Endometrial microvascular endothelial cells (primary cell): ENCODE measurements at regions not wholly inside any gene's neighbourhood (a gene's known extent, or its start where the extent isn't known, plus 50 kb on each side); places are given as distances from the start of the nearest gene placed in this dataset.
"Not testable (repeated sequence)": the region's sequence is repeated elsewhere in the genome, so short reads cannot be mapped to it uniquely, and the experiment has no call there.

Source experiments
- in situ Hi-C: cut with HindIII; loops from 2 replicates; pipeline ENCODE4 v1.10.0; 2017; ENCODE audit warnings: low sequenced_read_pairs, low pct_unique_long_range_greater_than_20kb; ENCODE audit errors: inconsistent ontology term

GRCh38 chr3:153892126-153892525, 229.1 kb upstream of the ARHGEF26 start:
- in situ Hi-C loops = no loop called here

GRCh38 chr3:153894857-153895256, 226.3 kb upstream of the ARHGEF26 start:
- in situ Hi-C loops = no loop called here

- in situ Hi-C loops = no loop called here
These were observed 225.0 kb upstream of the ARHGEF26 start for GRCh38 chr3:153896197-153896596.

- in situ Hi-C loops = no loop called here
These were observed 224.0 kb upstream of the ARHGEF26 start for GRCh38 chr3:153897025-153897723.

- in situ Hi-C loops = no loop called here
These were observed 223.3 kb upstream of the ARHGEF26 start for GRCh38 chr3:153897842-153898241.

- in situ Hi-C loops = no loop called here
These were observed 220.0 kb upstream of the ARHGEF26 start for GRCh38 chr3:153901152-153901551.

- in situ Hi-C loops = no loop called here
These were observed 219.2 kb upstream of the ARHGEF26 start for GRCh38 chr3:153901991-153902390.

- in situ Hi-C loops = no loop called here
These were observed 217.8 kb upstream of the ARHGEF26 start for GRCh38 chr3:153903430-153903829.

GRCh38 chr3:153906366-153906765, 214.8 kb upstream of the ARHGEF26 start:
- in situ Hi-C loops = no loop called here

GRCh38 chr3:153910387-153910786, 210.8 kb upstream of the ARHGEF26 start:
- in situ Hi-C loops = no loop called here

- in situ Hi-C loops = no loop called here
These were observed 210.1 kb upstream of the ARHGEF26 start for GRCh38 chr3:153911116-153911515.

GRCh38 chr3:153919773-153920172, 201.4 kb upstream of the ARHGEF26 start:
- in situ Hi-C loops = no loop called here

- in situ Hi-C loops = no loop called here
These were observed 199.4 kb upstream of the ARHGEF26 start for GRCh38 chr3:153921826-153922225.

- in situ Hi-C loops = no loop called here
These were observed 195.2 kb upstream of the ARHGEF26 start for GRCh38 chr3:153925841-153926514.

- in situ Hi-C loops = no loop called here
These were observed 194.1 kb upstream of the ARHGEF26 start for GRCh38 chr3:153927107-153927506.

GRCh38 chr3:153928851-153929250, 192.3 kb upstream of the ARHGEF26 start:
- in situ Hi-C loops = no loop called here

- in situ Hi-C loops = not testable (repeated sequence)
These were observed 187.7 kb upstream of the ARHGEF26 start for GRCh38 chr3:153933481-153933880.

- in situ Hi-C loops = no loop called here
These were observed 177.1 kb upstream of the ARHGEF26 start for GRCh38 chr3:153944084-153944483.

- in situ Hi-C loops = no loop called here
These were observed 169.9 kb upstream of the ARHGEF26 start for GRCh38 chr3:153951276-153951675.

GRCh38 chr3:153952091-153952490, 169.1 kb upstream of the ARHGEF26 start:
- in situ Hi-C loops = no loop called here

- in situ Hi-C loops = no loop called here
These were observed 164.6 kb upstream of the ARHGEF26 start for GRCh38 chr3:153956613-153957012.
